ENCODE measurements at regions not wholly inside any gene's neighbourhood (a gene's known extent, or its start where the extent isn't known, plus 50 kb on each side); places are given as distances from the start of the nearest gene placed in this dataset.

DNA sequence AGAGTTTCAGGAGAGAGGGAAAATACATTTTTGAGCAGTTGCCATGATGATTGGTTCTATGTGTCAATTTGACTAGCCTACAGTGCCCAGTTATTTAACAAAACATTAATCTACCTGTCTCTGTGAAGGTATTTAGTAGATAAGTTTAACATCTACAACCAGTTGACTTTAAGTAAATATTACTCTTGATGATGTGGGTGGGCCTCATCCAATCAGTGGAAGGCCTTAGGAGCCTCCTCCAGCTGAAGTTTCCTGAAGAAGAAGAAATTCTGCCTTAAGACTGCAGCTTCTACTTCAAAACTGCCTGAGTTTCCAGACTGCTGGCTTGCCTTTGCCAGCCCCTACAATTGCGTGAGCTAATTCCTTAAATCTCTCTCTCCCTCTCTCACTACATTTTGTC lies 93.6 kb downstream of the OXSM start (continued):
- TF ChIP-seq, protein P1, sequence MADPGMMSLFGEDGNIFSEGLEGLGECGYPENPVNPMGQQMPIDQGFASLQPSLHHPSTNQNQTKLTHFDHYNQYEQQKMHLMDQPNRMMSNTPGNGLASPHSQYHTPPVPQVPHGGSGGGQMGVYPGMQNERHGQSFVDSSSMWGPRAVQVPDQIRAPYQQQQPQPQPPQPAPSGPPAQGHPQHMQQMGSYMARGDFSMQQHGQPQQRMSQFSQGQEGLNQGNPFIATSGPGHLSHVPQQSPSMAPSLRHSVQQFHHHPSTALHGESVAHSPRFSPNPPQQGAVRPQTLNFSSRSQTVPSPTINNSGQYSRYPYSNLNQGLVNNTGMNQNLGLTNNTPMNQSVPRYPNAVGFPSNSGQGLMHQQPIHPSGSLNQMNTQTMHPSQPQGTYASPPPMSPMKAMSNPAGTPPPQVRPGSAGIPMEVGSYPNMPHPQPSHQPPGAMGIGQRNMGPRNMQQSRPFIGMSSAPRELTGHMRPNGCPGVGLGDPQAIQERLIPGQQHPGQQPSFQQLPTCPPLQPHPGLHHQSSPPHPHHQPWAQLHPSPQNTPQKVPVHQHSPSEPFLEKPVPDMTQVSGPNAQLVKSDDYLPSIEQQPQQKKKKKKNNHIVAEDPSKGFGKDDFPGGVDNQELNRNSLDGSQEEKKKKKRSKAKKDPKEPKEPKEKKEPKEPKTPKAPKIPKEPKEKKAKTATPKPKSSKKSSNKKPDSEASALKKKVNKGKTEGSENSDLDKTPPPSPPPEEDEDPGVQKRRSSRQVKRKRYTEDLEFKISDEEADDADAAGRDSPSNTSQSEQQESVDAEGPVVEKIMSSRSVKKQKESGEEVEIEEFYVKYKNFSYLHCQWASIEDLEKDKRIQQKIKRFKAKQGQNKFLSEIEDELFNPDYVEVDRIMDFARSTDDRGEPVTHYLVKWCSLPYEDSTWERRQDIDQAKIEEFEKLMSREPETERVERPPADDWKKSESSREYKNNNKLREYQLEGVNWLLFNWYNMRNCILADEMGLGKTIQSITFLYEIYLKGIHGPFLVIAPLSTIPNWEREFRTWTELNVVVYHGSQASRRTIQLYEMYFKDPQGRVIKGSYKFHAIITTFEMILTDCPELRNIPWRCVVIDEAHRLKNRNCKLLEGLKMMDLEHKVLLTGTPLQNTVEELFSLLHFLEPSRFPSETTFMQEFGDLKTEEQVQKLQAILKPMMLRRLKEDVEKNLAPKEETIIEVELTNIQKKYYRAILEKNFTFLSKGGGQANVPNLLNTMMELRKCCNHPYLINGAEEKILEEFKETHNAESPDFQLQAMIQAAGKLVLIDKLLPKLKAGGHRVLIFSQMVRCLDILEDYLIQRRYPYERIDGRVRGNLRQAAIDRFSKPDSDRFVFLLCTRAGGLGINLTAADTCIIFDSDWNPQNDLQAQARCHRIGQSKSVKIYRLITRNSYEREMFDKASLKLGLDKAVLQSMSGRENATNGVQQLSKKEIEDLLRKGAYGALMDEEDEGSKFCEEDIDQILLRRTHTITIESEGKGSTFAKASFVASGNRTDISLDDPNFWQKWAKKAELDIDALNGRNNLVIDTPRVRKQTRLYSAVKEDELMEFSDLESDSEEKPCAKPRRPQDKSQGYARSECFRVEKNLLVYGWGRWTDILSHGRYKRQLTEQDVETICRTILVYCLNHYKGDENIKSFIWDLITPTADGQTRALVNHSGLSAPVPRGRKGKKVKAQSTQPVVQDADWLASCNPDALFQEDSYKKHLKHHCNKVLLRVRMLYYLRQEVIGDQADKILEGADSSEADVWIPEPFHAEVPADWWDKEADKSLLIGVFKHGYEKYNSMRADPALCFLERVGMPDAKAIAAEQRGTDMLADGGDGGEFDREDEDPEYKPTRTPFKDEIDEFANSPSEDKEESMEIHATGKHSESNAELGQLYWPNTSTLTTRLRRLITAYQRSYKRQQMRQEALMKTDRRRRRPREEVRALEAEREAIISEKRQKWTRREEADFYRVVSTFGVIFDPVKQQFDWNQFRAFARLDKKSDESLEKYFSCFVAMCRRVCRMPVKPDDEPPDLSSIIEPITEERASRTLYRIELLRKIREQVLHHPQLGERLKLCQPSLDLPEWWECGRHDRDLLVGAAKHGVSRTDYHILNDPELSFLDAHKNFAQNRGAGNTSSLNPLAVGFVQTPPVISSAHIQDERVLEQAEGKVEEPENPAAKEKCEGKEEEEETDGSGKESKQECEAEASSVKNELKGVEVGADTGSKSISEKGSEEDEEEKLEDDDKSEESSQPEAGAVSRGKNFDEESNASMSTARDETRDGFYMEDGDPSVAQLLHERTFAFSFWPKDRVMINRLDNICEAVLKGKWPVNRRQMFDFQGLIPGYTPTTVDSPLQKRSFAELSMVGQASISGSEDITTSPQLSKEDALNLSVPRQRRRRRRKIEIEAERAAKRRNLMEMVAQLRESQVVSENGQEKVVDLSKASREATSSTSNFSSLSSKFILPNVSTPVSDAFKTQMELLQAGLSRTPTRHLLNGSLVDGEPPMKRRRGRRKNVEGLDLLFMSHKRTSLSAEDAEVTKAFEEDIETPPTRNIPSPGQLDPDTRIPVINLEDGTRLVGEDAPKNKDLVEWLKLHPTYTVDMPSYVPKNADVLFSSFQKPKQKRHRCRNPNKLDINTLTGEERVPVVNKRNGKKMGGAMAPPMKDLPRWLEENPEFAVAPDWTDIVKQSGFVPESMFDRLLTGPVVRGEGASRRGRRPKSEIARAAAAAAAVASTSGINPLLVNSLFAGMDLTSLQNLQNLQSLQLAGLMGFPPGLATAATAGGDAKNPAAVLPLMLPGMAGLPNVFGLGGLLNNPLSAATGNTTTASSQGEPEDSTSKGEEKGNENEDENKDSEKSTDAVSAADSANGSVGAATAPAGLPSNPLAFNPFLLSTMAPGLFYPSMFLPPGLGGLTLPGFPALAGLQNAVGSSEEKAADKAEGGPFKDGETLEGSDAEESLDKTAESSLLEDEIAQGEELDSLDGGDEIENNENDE (IDR thresholded peaks at IDR 0.05; ENCODE audit: insufficient replicate concordance, low read length): no peak
- TF ChIP-seq ZNF274 (IDR thresholded peaks at IDR 0.05; ENCODE audit: borderline replicate concordance, extremely low read depth, low read length): no peak
- TF ChIP-seq SIX5 (IDR thresholded peaks at IDR 0.05; ENCODE audit: low read depth, low read length): no peak
